ENCODE measurements at regions not wholly inside any gene's neighbourhood (a gene's known extent, or its start where the extent isn't known, plus 50 kb on each side); places are given as distances from the start of the nearest gene placed in this dataset.

GRCh38 chr4:137812258-137812657, 280.0 kb upstream of the PCDH18 start:
- TF ChIP-seq, protein P1, sequence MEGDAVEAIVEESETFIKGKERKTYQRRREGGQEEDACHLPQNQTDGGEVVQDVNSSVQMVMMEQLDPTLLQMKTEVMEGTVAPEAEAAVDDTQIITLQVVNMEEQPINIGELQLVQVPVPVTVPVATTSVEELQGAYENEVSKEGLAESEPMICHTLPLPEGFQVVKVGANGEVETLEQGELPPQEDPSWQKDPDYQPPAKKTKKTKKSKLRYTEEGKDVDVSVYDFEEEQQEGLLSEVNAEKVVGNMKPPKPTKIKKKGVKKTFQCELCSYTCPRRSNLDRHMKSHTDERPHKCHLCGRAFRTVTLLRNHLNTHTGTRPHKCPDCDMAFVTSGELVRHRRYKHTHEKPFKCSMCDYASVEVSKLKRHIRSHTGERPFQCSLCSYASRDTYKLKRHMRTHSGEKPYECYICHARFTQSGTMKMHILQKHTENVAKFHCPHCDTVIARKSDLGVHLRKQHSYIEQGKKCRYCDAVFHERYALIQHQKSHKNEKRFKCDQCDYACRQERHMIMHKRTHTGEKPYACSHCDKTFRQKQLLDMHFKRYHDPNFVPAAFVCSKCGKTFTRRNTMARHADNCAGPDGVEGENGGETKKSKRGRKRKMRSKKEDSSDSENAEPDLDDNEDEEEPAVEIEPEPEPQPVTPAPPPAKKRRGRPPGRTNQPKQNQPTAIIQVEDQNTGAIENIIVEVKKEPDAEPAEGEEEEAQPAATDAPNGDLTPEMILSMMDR (IDR thresholded peaks at IDR 0.05) = no peak
- no peak for TF ChIP-seq POLR2A (IDR thresholded peaks at IDR 0.05)
